GM10266 (cell line): ENCODE measurements at regions not wholly inside any gene's neighbourhood (a gene's known extent, or its start where the extent isn't known, plus 50 kb on each side); places are given as distances from the start of the nearest gene placed in this dataset.

Experiments
- DNase-seq: peaks from one replicate; pipeline ENCODE4 v3.0.0; 2012; ENCODE audit errors: extremely low spot score
- CTCF ChIP-seq: IDR thresholded peaks from 2 replicates; pipeline ENCODE4 v1.5.1; 2012; ENCODE audit warnings: mild to moderate bottlenecking, low read depth; ENCODE audit not compliant: control insufficient read depth, insufficient read depth; ENCODE audit errors: missing control alignments

DNA sequence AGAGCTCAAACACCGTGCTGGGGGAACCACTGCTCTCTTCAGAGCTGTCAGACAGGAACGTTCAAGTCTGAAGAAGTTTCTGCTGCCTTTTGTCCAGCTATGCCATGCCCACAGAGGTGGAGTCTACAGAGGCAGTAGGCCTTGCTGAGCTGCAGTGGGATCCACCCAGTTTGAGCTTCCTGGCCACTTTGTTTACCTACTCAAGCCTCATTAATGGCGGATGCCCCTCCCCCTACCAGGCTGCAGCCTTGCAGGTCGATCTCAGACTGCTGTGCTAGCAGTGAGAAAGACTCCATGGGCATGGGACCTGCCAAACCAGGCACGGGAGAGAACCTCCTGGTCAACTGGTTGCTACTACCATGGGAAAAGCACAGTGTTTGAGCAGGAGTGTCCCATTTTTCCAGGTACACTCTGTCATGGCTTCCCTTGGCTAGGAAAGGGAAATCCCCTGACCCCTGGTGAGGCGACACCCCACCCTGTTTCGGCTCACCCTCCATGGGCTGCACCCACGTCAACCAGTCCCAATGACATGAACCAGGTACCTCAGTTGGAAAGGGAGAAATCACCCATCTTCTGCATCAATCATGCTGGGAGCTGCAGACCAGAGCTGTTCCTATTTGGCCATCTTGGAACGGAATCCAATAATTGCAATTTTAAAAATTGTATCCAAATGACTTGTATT, 246.9 kb upstream of the ADAMTS16 start:
- no peak for TF ChIP-seq CTCF
- DNase-seq: no peak

DNA sequence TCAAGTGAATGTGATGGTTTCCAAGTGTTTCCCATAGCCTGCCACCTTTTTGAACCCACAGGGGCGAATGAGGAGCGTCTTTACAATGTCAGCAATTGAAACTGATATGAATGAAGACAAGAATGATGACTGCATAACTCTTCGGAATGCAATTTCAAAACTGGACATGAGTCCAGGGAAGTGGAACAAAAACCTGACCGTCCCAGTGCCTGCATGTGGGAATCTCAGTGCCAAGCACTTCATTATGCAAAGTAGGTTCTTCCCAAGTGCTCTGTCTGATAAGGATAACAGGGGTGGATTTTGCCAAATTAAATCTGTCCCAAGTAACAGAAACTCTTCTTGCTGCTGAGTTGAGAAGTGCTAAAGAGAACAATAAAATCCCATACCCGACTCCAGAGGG, 243.8 kb upstream of the ADAMTS16 start:
- TF ChIP-seq CTCF: no peak
- DNase-seq: no peak

DNA sequence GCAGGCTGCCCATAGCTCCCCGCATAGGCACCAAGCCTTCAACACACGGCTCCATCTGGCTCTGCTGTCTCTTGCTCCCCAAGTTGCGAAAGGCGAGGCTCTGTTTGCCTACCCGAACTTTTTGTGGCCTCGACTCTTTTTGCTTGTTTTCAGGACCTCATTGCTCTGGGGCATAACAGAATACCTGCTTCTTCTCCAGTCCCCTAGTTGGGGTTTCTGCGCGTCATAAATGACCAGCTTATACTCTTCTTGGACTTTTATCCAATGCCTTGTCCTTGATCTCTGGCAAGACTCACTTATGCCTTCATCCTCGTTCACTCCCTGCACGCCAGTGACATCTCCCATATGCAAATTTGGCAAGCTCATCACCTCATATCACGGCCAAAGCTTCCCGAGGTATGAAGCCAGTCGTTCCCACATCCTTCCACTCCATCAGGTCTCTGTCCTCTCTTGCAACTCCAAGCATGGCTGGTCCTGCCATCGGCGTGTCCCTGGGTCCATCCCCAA, 238.8 kb upstream of the ADAMTS16 start:
- TF ChIP-seq CTCF: no peak
- no peak for DNase-seq

DNA sequence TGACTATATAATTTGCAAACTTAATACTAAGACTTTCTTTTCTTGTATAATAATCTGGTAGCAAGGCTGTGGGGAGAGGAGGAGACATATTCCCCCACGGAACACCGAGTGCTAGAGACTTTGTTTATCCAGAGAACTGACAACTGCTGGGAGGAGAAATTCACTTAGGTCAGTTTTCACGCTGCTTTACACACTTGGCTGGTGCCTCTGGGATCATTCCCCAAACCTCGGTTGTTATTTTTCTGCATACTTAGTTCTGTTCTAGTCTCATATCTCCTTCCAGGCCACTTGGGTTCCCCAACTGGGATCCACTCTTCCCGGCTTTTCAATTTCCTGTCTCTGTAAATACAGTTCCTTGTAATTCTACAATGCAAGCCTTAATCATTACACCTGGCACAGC, 238.2 kb upstream of the ADAMTS16 start:
- TF ChIP-seq CTCF: no peak
- DNase-seq: no peak

DNA sequence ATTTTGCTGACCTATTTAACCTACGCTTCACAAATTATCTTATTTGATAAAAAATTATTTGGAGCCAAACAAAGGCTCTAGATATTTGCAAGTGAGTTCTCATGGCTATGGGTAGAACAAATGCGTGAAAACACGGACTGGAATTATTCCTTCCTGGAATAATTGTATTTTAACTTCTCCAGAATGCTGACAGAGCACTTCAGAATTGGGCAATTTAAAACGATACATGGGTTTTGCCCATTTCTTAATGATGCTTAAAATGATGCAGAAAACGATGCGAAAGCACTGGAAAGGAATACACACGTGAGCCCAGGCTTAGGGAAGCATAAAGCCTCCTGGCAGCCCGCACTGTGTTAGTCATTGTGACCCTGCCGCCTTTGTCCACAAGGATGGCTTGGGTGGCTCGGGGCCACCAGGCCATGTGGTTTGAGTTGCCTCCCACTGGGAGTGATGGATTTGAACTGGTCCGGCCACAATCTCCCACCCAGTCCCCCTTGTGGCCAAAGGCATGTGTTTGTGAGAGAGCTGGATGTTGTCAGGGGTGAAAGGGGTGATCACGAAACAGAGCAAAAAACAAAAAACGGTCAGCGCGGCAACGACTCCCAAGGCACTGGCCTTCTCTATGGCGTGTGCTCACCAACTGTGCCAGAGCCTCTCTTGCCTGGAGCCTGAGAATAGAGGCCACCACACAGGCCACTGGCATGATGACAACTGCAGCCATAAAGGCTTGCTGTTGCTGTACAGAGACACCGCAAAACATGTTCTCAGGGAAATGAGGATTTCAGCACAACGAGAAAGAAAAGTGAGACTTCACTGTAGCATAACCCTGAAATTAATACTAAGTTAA, 234.2 kb upstream of the ADAMTS16 start:
- TF ChIP-seq CTCF: no peak
- no peak for DNase-seq

DNA sequence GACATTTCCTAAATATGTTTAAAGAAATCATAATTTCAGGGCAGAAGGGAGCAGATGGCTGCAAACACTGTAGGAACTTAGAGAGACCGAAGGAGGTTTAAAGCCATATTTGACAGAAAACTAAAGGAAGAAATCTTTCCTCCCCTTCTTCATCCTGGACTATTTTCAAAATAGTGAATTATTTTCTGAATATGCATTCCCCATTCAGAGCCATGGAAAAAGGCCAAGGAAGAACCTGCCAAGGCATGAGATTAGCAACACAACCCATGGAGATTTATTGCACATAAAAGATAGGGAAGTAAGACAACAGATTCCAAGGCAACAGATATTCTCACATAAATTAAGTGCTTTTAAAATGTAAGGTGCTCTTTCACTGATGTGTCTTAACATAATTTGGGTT, 233.3 kb upstream of the ADAMTS16 start:
- no peak for DNase-seq
- TF ChIP-seq CTCF: no peak

GRCh38 chr5:4907571-4907970, 232.6 kb upstream of the ADAMTS16 start:
- no peak for DNase-seq
- no peak for TF ChIP-seq CTCF
